ENCODE measurements at regions not wholly inside any gene's neighbourhood (a gene's known extent, or its start where the extent isn't known, plus 50 kb on each side); places are given as distances from the start of the nearest gene placed in this dataset.

DNA sequence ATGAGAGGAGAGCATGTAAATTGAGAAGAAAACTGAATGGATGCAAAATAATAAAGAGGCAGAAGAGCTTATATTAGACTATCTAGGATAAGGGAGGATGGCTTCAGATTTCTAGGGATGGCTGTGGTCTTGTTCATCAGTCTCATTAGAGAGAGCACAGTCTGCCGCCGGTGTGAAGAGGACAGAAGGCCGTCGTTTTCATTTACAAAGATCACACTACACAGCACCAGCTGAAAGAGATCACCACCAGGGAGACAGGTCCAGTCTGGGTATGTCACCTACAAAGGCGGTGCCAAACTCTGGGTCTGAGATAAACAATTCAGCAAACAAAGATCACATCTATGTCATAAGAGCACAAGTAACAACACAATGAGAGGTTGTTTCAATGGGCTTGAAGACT is 1222.3 kb upstream of the SLC10A2 start:
- DNase-seq: no peak
- Histone ChIP-seq H3K4me1 (no peaks in the 10 kb centered on the region), H3K9me3 (no peaks in the 10 kb centered on the region), H3K36me3 (no peaks in the 10 kb centered on the region), H3K4me3 (no peak overlapping the region), H3K27ac (no peak overlapping the region), H3K27me3 (no peaks in the 10 kb centered on the region)
- TF ChIP-seq POLR2A (IDR thresholded peaks at IDR 0.05): no peak
- TF ChIP-seq, protein P1, sequence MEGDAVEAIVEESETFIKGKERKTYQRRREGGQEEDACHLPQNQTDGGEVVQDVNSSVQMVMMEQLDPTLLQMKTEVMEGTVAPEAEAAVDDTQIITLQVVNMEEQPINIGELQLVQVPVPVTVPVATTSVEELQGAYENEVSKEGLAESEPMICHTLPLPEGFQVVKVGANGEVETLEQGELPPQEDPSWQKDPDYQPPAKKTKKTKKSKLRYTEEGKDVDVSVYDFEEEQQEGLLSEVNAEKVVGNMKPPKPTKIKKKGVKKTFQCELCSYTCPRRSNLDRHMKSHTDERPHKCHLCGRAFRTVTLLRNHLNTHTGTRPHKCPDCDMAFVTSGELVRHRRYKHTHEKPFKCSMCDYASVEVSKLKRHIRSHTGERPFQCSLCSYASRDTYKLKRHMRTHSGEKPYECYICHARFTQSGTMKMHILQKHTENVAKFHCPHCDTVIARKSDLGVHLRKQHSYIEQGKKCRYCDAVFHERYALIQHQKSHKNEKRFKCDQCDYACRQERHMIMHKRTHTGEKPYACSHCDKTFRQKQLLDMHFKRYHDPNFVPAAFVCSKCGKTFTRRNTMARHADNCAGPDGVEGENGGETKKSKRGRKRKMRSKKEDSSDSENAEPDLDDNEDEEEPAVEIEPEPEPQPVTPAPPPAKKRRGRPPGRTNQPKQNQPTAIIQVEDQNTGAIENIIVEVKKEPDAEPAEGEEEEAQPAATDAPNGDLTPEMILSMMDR (IDR thresholded peaks at IDR 0.05): no peak
- intact Hi-C loops (cut with DNase I; ENCODE audit: low total_unique reads): no loop called here

DNA sequence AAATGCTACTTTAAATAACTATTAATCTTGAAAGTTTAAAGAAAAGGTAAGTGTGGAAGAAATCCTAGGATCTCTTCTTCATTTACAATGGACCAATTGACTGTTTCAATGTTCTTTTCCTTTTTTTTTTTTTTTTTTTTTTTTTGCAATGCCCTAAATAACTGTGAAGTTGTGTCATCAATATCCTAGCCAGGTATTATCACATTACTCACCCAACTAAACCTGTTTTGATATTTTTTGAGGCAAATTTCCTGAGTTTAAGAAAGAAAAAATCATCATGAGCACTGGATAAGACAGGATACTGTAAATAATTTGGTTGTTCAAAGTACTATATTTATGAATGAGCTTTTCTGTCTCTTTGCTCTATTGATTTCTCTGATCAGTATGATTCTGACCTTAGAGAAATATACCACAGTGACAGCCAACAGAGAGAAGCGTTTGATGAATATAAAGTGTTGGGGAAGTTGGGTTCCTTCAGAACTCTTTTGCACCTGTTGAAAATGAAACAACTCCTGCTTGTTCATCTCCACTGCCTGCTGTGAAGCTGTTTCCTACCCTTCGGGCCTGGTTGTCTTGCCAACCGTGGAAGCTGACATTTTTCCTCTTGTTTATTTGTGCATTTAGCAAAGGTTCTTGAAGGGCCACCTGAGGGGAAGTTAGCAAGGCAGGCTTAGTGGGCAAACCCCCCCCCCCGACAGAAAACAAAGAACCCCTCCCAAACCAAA is 1220.5 kb upstream of the SLC10A2 start:
- no peaks in the 10 kb centered on the region for H3K27me3 ChIP-seq
- no peak overlapping the region for H3K4me3 ChIP-seq
- no peak overlapping the region for H3K27ac ChIP-seq
- TF ChIP-seq POLR2A (IDR thresholded peaks at IDR 0.05): no peak
- TF ChIP-seq, protein P1 (IDR thresholded peaks at IDR 0.05): no peak
- H3K4me1 ChIP-seq: no peaks in the 10 kb centered on the region
- H3K9me3 ChIP-seq: no peaks in the 10 kb centered on the region
- no peak for DNase-seq
- intact Hi-C loops (cut with DNase I; ENCODE audit: low total_unique reads): no loop called here
- no peaks in the 10 kb centered on the region for H3K36me3 ChIP-seq

DNA sequence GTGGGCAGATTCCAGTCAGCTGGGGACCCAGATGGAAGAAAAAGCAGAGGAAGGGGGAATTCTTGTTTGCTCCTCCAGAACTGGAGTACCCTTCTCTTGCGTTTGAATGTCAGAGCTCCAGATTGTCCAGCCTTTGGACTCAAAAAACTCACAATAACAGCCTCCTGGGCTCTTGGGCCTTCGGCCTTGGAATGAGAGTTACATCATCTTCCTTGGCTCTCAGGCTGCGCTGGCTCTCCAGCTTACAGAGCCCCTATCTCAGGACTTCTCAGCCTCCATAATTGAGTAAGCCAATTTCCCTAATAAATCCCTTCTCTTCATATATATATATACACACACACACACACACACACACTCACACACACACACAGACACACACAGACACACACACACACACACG is 1215.7 kb upstream of the SLC10A2 start:
- Histone ChIP-seq H3K4me3 (no peak overlapping the region), H3K4me1 (no peaks in the 10 kb centered on the region), H3K9me3 (no peaks in the 10 kb centered on the region), H3K27ac (no peak overlapping the region), H3K36me3 (no peaks in the 10 kb centered on the region), H3K27me3 (no peaks in the 10 kb centered on the region)
- DNase-seq: no peak
- intact Hi-C loops (cut with DNase I; ENCODE audit: low total_unique reads): no loop called here
- TF ChIP-seq, protein P1 (IDR thresholded peaks at IDR 0.05): no peak
- no peak for TF ChIP-seq POLR2A (IDR thresholded peaks at IDR 0.05)

DNA sequence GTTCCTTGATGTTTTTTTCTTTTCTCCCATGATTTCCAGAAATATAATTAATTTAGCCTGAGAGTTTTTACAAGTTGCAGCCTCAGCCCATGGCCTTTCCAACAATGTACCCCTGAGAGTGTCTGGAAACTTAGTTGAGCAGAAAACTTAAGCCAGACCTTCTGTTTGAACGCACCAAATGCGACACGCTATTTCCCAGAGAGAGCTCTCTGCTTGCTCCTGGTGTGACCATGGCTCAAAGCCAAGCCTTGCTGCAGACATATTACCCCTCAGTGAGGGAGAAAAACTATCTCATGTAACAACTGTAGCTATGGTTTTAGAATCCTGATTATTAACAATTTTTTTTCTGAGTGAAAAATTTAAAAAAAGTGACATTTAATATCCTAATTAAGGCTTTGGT is 1204.5 kb upstream of the SLC10A2 start:
- intact Hi-C loops (cut with DNase I; ENCODE audit: low total_unique reads): no loop called here

DNA sequence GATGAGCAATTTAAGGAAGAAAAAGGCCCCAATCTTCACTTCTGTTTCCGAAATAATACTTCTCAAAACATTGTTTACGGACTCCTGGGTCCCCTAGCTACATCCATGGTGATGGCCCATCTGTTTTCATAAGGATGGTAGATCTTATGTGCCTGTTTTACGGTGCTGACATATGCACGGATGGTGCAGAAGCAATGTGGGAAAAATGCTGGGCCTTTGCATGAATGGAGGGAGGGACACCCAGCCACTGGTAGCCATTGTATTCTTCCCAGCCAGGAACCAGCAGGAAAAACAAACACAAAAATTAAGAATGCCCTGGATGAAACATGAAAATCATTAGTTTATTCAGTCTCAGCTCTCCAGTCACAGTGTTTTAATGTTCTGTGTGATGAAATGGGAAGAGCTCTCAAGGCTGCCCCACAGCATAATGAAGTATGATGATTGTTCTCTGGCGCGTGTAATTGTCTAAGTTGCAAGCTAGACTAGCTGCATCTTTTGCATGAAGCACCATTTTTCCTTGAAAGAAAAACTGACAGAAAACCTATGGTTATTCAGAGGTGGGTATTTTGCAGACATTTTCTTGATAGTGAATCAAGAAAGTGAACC is 1201.1 kb upstream of the SLC10A2 start:
- no peak for DNase-seq
- no peak for TF ChIP-seq POLR2A (IDR thresholded peaks at IDR 0.05)
- TF ChIP-seq, protein P1 (IDR thresholded peaks at IDR 0.05): no peak
- intact Hi-C loops (cut with DNase I; ENCODE audit: low total_unique reads): no loop called here
- Histone ChIP-seq H3K27ac (no peak overlapping the region), H3K27me3 (no peaks in the 10 kb centered on the region), H3K4me3 (no peak overlapping the region), H3K4me1 (no peaks in the 10 kb centered on the region), H3K36me3 (no peaks in the 10 kb centered on the region), H3K9me3 (no peaks in the 10 kb centered on the region)

More for the DNA sequence above, 1204.5 kb upstream of the SLC10A2 start:
- no peaks in the 10 kb centered on the region for H3K27me3 ChIP-seq
- TF ChIP-seq POLR2A (IDR thresholded peaks at IDR 0.05): no peak
- TF ChIP-seq, protein P1 (IDR thresholded peaks at IDR 0.05): no peak
- no peaks in the 10 kb centered on the region for H3K9me3 ChIP-seq
- H3K27ac ChIP-seq: no peak overlapping the region
- H3K4me3 ChIP-seq: no peak overlapping the region
- no peaks in the 10 kb centered on the region for H3K4me1 ChIP-seq
- DNase-seq: no peak
- H3K36me3 ChIP-seq: no peaks in the 10 kb centered on the region
